GM12873 (cell line): ENCODE measurements at regions not wholly inside any gene's neighbourhood (a gene's known extent, or its start where the extent isn't known, plus 50 kb on each side); places are given as distances from the start of the nearest gene placed in this dataset.

Experiments
- TF ChIP-seq, protein P1 (sequence below): IDR thresholded peaks from 2 replicates; pipeline ENCODE4 v1.5.1; 2012; ENCODE audit warnings: low read depth, mild to moderate bottlenecking, moderate library complexity, low read length, control low read depth; ENCODE audit not compliant: insufficient read depth; ENCODE audit errors: missing control alignments

DNA sequence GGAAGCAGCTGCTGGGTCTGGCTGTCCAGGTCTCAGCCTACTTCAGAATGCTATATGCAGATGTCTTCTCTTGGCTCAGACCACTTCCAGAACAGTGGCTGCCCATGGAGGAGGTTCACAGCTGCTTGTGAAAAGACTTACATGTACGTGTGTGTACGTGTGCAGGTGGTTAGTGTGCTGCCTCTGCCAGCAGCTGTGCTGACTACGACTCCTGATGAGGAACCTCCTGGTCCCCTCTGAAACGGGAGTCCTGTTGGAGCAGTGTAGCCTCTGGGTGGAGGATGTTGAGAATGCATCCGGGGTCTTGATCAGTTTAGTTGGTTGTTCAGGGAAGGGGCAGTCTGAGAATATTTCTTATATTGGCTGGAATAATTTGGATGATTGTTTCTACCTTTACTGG is 155.9 kb upstream of the WDR1 start:
- TF ChIP-seq, protein P1, sequence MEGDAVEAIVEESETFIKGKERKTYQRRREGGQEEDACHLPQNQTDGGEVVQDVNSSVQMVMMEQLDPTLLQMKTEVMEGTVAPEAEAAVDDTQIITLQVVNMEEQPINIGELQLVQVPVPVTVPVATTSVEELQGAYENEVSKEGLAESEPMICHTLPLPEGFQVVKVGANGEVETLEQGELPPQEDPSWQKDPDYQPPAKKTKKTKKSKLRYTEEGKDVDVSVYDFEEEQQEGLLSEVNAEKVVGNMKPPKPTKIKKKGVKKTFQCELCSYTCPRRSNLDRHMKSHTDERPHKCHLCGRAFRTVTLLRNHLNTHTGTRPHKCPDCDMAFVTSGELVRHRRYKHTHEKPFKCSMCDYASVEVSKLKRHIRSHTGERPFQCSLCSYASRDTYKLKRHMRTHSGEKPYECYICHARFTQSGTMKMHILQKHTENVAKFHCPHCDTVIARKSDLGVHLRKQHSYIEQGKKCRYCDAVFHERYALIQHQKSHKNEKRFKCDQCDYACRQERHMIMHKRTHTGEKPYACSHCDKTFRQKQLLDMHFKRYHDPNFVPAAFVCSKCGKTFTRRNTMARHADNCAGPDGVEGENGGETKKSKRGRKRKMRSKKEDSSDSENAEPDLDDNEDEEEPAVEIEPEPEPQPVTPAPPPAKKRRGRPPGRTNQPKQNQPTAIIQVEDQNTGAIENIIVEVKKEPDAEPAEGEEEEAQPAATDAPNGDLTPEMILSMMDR: no peak

DNA sequence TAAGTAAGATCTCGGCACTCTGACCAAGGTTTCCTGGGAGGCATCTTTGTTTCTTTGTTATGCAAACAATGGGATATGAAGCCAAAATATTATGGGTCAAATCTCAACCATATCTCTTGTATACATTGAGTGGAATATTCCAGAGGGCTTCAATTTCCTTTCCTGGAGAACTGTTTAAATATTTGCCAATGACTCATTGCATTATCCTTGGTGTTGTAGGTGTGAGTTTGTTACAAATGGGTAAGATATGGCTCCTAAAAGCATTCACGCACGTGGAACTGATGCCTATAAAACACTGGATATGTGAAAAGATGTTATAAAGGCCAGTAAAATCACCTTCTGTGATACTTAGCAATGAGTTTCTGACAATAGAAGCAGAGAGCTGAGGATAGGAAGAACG is 150.5 kb upstream of the WDR1 start:
- TF ChIP-seq, protein P1: no peak

DNA sequence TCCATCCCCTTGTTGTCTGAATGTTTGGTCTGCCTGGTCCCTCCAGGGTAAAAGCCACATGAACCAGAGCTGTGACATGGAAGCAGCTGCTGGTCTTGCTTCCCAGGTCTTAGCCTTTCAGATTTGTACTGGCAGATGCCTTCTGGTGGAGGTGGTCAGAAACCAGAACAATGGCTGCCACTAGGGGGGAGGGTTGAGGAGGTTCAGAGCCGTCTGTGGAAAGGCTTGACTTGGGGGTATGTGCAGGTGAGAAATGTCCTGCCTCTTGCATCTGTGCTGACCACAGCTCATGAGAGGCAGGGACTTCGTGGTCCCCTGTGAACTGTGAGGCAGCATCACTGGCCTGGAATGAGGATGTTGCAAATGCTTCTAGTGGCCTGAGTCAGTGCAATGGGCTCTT is 144.2 kb upstream of the WDR1 start:
- TF ChIP-seq, protein P1: no peak

DNA sequence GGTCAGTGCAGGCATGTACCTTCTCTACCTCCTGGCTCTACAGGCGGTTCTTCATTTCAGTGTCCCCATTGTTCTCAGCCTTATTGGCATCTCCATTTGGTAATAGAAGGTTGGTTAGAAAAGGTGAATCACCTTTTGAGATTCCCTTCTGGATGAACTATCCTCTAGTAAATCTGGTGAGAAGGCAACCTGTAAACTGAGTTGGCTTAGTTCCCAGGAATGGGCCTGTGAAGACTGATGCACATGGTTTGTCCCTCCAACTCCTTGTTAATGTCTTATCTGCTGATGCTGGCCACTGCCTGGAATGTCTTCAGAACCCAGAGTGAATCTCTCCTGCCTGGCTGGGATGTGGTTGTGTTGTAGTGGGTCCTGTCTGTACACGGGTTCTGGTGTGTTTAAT is 143.4 kb upstream of the WDR1 start:
- TF ChIP-seq, protein P1: no peak

DNA sequence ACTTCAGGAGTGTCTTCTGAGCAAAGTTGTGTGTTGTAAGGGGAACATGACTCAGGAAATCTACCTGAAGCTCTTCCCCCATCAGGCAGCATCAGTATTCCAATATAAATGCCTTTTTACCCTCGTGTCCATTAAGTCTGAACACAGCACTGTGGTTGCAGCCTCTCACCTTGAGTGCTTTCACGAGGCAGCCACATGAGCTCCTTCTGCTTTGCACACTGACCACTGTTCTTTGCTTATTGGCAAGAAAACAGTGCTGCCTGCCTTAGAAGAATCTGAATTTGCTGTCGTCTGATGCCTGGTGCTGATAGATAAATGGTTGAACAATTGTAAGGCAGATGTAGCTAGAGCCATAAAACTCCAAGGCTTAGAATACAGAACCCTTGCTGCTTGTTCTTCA is 139.6 kb upstream of the WDR1 start:
- TF ChIP-seq, protein P1: no peak

DNA sequence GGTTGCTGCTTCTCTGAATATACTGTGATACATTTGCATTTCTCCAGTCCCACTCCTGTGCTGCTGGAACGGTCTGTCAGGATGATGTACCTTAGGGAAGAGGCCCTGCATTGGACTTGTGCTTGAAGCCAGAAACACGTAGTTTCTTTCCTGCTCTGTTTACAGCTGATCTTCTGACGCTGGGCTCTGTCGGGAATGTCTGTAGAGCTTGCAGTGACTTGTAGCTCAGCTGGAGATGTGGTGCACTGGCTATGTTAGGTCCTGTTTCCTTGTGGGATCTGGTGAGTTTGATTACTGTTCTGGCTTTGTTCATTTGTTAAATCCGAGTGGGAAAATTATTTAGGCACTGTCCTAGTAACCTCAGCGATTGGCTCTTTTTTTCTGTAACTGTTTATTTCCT is 137.2 kb upstream of the WDR1 start:
- TF ChIP-seq, protein P1: no peak

DNA sequence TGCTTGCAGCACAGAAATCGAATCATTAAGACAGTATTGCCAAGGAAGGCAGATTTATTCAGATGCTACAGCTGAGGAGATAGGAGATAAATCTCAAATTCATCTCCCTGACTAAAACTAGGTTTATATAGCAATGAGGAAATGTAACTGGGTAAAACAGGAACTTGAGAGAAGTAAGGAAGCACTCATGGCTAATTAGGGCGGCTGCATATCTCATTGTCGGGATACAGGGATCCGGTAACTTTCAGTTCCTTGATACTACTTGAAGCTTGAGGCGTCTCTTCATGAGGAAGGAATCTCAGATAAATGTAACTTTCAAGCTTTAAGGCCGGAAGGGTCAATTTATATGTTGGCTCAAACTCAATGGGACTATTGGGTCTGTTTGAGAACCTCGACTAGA is 129.2 kb upstream of the WDR1 start:
- TF ChIP-seq, protein P1: no peak

DNA sequence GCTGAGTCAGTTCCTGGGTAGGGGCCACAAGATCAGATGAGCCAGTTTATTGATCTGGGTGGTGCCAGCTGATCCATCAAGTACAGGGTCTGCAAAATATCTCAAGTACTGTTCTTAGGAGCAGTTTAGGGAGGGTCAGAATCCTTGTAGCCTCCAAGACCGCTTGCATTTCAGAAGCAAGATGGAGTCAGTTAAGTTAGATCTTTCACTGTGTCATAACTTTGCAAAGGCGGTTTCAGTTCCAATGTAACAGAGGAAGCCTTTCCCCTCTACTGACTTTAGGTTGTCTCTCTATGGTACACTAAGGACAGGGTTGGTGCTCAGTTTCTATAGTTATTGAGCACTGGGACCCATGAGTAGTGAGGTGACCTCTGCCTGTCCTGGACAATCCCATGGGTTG is 127.3 kb upstream of the WDR1 start:
- TF ChIP-seq, protein P1: no peak
